ENCODE measurements at regions not wholly inside any gene's neighbourhood (a gene's known extent, or its start where the extent isn't known, plus 50 kb on each side); places are given as distances from the start of the nearest gene placed in this dataset.

- intact Hi-C loops (cut with DNase I) = no loop called here
Measured at GRCh38 chr3:153097213-153097612, 64.8 kb upstream of the RAP2B start.

GRCh38 chr3:153099131-153099530, 62.9 kb upstream of the RAP2B start:
- intact Hi-C loops (cut with DNase I) = no loop called here
- no peak for DNase-seq (ENCODE audit: low spot score)

More at GRCh38 chr3:153097213-153097612, 64.8 kb upstream of the RAP2B start:
- no peak for DNase-seq (ENCODE audit: low spot score)

- intact Hi-C loops (cut with DNase I) = no loop called here
- no peak for DNase-seq (ENCODE audit: low spot score)
Measured at GRCh38 chr3:153103406-153103945, 58.5 kb upstream of the RAP2B start.

DNA sequence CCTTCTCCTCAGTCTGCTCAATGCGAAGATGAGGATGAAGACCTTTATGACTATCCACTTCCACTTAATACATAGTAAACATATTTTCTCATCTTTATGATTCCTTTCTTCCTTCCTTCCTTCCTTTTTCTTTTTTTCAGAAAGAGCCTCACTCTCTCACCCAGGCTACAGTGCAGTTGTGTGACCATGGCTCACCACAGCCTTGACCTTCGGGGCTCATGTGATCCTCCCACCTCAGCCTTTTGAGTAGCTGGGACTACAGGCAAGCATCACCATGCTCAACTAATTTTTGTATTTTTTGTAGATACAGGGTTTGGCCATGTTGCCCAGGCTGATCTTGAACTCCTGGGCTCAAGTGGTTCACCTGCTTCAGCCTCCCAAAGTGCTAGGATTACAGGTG, 52.0 kb upstream of the RAP2B start:
- intact Hi-C loops (cut with DNase I) = no loop called here
- DNase-seq (ENCODE audit: low spot score) = no peak

GRCh38 chr3:153111016-153111415, 51.0 kb upstream of the RAP2B start:
- DNase-seq (ENCODE audit: low spot score) = no peak
- intact Hi-C loops (cut with DNase I) = no loop called here

All from posterior vena cava (tissue), 2 donors.